KOPT-K1 (cell line): ENCODE measurements at regions not wholly inside any gene's neighbourhood (a gene's known extent, or its start where the extent isn't known, plus 50 kb on each side); places are given as distances from the start of the nearest gene placed in this dataset.
"Not testable (repeated sequence)": the region's sequence is repeated elsewhere in the genome, so short reads cannot be mapped to it uniquely, and the experiment has no call there.

Source experiments
- H3K27ac ChIP-seq: fragments of 200-600 bp; sonication (generic); 2 replicates; pipeline ENCODE4 v1.5.1; 2016; ENCODE audit warnings: antibody characterized with exemption, mild to moderate bottlenecking, low read depth, low read length; ENCODE audit not compliant: poor library complexity, severe bottlenecking
- H3K36me3 ChIP-seq: fragments of 200-600 bp; sonication (generic); 2 replicates; pipeline ENCODE4 v1.5.1; 2017; ENCODE audit warnings: antibody characterized with exemption, mild to moderate bottlenecking, low read length, moderate library complexity; ENCODE audit not compliant: insufficient read depth
- H3K9me3 ChIP-seq: fragments of 200-600 bp; sonication (generic); 2 replicates; pipeline ENCODE4 v1.5.1; 2017; ENCODE audit warnings: antibody characterized with exemption, low read length, mild to moderate bottlenecking; ENCODE audit not compliant: insufficient read depth, poor library complexity, severe bottlenecking

- H3K9me3 ChIP-seq: no peaks in the 10 kb centered on the region
- H3K27ac ChIP-seq: no peak overlapping the region
- no peaks in the 10 kb centered on the region for H3K36me3 ChIP-seq
These were observed 313.9 kb upstream of the USP24 start for GRCh38 chr1:55529017-55529416.

DNA sequence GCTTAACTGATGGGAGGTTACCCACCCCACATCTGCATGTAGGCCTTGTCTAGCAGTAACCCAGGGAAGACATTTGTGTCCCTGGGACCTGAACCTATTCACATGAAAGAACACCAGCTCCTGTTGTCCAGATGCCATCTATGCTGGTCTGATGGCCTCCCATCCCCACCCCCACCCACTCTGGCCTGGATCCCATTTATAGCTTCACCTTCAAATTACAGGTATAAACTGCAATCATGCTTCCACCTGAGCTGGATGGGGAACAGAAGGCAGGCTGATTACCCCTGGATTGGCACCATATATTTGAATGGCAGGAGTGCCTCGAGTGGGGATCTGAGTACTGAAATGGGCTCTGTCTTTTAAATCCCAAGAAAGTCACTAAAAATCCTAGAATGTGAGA, 312.7 kb upstream of the USP24 start:
- H3K27ac ChIP-seq: no peak overlapping the region
- H3K36me3 ChIP-seq: no peaks in the 10 kb centered on the region
- no peaks in the 10 kb centered on the region for H3K9me3 ChIP-seq

GRCh38 chr1:55526716-55527115, 311.6 kb upstream of the USP24 start:
- no peak overlapping the region for H3K27ac ChIP-seq
- H3K9me3 ChIP-seq: no peaks in the 10 kb centered on the region
- no peaks in the 10 kb centered on the region for H3K36me3 ChIP-seq

DNA sequence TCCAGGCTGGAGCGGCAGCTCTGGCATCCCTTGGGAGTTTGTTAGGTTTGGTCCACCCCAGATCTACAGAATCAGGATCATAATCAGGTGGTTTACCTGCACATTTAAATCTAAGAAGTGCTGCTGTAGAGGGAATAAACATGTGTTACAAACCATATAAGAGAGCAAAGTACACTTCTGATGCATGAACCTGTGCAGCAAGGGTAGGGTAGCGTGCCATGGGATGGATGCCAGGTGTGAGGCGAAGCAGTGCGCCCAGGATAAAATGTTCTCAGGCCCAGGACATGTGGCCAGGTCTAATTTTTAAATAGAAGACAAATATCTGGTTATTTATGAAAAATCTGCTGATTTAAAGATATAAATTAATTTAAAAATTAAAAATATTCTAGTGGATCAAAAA, 308.8 kb upstream of the USP24 start:
- Histone ChIP-seq H3K27ac (no peak overlapping the region), H3K9me3 (no peaks in the 10 kb centered on the region)

GRCh38 chr1:55522982-55523381, 307.8 kb upstream of the USP24 start:
- Histone ChIP-seq H3K27ac (no peak overlapping the region), H3K36me3 (no peaks in the 10 kb centered on the region), H3K9me3 (no peaks in the 10 kb centered on the region)

More for the DNA sequence above, 308.8 kb upstream of the USP24 start:
- H3K36me3 ChIP-seq: no peaks in the 10 kb centered on the region

- Histone ChIP-seq H3K36me3 (no peaks in the 10 kb centered on the region), H3K27ac (no peak overlapping the region), H3K9me3 (no peaks in the 10 kb centered on the region)
These were observed 307.3 kb upstream of the USP24 start for GRCh38 chr1:55522353-55522903.

GRCh38 chr1:55520861-55521260, 305.7 kb upstream of the USP24 start:
- no peaks in the 10 kb centered on the region for H3K9me3 ChIP-seq

GRCh38 chr1:55519937-55520683, 304.9 kb upstream of the USP24 start:
- no peak overlapping the region for H3K27ac ChIP-seq
- no peaks in the 10 kb centered on the region for H3K9me3 ChIP-seq
- H3K36me3 ChIP-seq: no peaks in the 10 kb centered on the region

More at GRCh38 chr1:55520861-55521260, 305.7 kb upstream of the USP24 start:
- Histone ChIP-seq H3K27ac (no peak overlapping the region), H3K36me3 (no peaks in the 10 kb centered on the region)

DNA sequence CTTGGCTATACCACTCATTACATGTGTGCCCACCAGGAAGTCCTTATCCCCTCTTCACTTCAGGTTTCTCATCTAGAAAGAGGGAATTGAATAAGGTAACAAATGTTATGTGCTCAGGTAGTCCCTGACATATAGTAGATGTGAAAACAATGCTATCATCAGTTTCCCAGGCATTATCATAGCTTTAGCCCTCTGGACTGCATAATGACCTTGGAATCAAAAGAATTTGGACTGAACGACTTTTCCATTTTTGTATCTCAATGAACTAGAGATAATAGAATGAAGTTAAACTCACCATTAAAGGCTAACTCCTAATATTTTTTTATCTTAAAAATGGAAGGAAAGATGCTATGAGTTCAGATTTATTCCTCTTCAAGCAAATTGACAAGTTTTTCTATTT, 304.1 kb upstream of the USP24 start:
- Histone ChIP-seq H3K9me3 (no peaks in the 10 kb centered on the region), H3K27ac (no peak overlapping the region), H3K36me3 (no peaks in the 10 kb centered on the region)

DNA sequence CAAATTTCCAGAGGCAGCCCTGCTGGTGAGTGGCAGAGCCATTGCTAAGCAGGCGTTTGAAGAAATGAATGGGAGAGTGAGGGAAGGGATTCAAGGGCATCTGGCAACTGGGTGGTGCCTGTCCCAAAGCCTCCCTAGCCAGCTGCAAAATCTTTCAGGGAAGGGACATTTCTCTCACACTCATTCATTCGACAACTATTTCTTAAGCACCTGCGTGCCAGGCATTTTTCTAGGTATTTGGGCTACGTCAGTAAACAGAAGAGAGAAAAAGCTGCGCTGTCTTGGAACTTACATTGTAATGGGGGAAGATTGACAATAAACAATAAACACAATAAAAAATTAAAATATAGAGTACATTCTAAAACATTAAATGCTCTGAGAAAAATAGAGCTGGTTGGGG, 301.9 kb upstream of the USP24 start:
- Histone ChIP-seq H3K36me3 (no peaks in the 10 kb centered on the region), H3K27ac (no peak overlapping the region), H3K9me3 (no peaks in the 10 kb centered on the region)

- H3K9me3 ChIP-seq, H3K27ac ChIP-seq: not testable (repeated sequence)
These were observed 299.4 kb upstream of the USP24 start for GRCh38 chr1:55514571-55514970.

GRCh38 chr1:55512466-55512865, 297.3 kb upstream of the USP24 start:
- H3K27ac ChIP-seq: no peak overlapping the region
- H3K36me3 ChIP-seq: no peaks in the 10 kb centered on the region
- no peaks in the 10 kb centered on the region for H3K9me3 ChIP-seq

More at GRCh38 chr1:55514571-55514970, 299.4 kb upstream of the USP24 start:
- H3K36me3 ChIP-seq: not testable (repeated sequence)

DNA sequence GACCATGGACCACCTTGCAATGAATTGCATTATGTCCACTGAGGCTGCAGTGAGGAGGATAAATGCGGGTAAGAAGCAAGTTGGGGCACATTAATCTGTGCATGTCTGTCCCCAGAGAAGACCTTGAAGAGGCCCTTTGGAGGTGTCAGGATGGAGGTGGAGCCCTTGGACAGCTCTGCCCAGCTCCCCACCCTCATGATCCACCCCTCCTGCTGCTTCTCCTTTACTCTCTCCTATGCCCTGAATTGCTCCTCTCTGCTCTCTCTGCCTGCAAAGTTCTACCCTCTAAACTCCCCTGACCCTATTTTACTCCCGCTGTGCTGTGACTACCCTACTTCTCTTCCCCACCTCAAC, 292.4 kb upstream of the USP24 start:
- no peaks in the 10 kb centered on the region for H3K9me3 ChIP-seq
- no peaks in the 10 kb centered on the region for H3K36me3 ChIP-seq
- H3K27ac ChIP-seq: no peak overlapping the region

DNA sequence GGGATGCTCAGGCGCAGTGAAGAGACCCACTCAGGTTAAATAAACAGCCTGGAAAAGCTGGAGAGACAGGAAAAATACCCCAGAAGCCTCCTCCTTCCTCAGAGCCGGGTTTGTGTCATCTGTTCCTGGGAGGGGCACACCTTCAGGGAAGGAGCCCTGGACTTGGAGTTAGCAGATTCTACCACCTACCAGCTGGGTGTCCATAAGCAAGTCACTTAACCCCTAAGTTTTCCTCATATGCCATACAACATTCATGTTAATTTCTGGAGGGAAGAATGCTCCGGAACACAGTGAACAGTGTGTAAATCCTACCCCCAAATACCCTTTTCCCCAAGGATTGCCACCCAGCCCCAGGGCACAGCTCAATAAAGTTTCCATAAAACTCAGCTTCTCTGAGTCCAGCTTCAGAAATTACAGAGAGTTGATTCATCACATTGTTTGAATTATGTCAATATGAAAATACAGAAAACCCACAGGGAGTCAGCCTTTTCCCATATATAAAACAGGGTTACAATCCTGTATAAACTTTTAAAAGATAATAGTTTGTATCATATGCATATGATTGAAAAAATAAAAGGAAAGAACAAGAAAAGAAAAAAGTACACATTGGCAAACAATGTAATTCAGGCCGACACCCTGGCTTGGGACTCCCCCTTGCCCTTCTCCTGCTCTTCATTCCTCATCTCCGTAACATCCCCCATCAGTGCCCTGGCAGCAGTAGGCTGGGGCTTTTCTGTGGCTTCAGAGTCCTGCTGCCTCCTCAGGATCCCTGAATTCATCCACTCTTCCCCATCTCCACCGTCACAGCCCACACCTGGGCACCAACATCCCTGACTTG, 291.8 kb upstream of the USP24 start:
- no peak overlapping the region for H3K27ac ChIP-seq
- H3K9me3 ChIP-seq: no peaks in the 10 kb centered on the region
- H3K36me3 ChIP-seq: no peaks in the 10 kb centered on the region

- H3K9me3 ChIP-seq: no peaks in the 10 kb centered on the region
- H3K36me3 ChIP-seq: no peaks in the 10 kb centered on the region
- no peak overlapping the region for H3K27ac ChIP-seq
These were observed 290.2 kb upstream of the USP24 start for GRCh38 chr1:55505326-55505725.
